IMR-90 (cell line): ENCODE measurements at regions not wholly inside any gene's neighbourhood (a gene's known extent, or its start where the extent isn't known, plus 50 kb on each side); places are given as distances from the start of the nearest gene placed in this dataset.

Experiments used
- ATAC-seq: fragments of 200-7000 bp; cut with Tn5 transposase; 2 replicates; pipeline ENCODE4 v1.9.1; 2020; ENCODE audit warnings: low read depth, mild to moderate bottlenecking, moderate library complexity
- BruUV-seq: library from RNA; stranded (reverse); fragments of 400-500 nt; replicated peaks from 2 replicates; lab custom pipeline; 2021; lab: Mats Ljungman, UMichigan
- CTCF ChIA-PET: fragments of 300-600 bp; formaldehyde crosslinking; extraction: SDS; loops from one replicate; lab custom pipeline; 2021; ENCODE audit warnings: antibody characterized with exemption; lab: Yijun Ruan, JAX
- POLR2A ChIA-PET: fragments of 300-600 bp; sonication (Branson Sonifier 250); formaldehyde crosslinking; loops from one replicate; lab custom pipeline; 2022; ENCODE audit warnings: antibody characterized with exemption; ENCODE audit not compliant: unreplicated experiment; lab: Charles Lee
- DNase-seq: peaks from one replicate; pipeline ENCODE4 v3.0.0; 2013
- H2AFZ ChIP-seq: replicated peaks from 2 replicates; pipeline ENCODE3; 2013; ENCODE audit warnings: low read length, mild to moderate bottlenecking; ENCODE audit not compliant: poor library complexity
- H2AK5ac ChIP-seq: 2 replicates; pipeline ENCODE4 v1.6.1; 2013; ENCODE audit warnings: low read depth, low read length, inconsistent platforms
- H2AK9ac ChIP-seq: replicated peaks from 2 replicates; pipeline ENCODE3; 2013; ENCODE audit warnings: mild to moderate bottlenecking, low read depth, low read length, moderate library complexity; ENCODE audit not compliant: poor library complexity
- H2BK120ac ChIP-seq: 2 replicates; pipeline ENCODE4 v1.6.1; 2013; ENCODE audit warnings: low read depth, low read length, inconsistent platforms
- H2BK15ac ChIP-seq: 3 replicates; pipeline ENCODE4 v1.6.1; 2013; ENCODE audit warnings: low read depth, low read length, inconsistent platforms
- H2BK20ac ChIP-seq: 2 replicates; pipeline ENCODE4 v1.6.1; 2013; ENCODE audit warnings: low read depth, mild to moderate bottlenecking, inconsistent platforms, low read length, moderate library complexity
- H2BK5ac ChIP-seq: 2 replicates; pipeline ENCODE4 v1.6.1; 2013; ENCODE audit warnings: mild to moderate bottlenecking, low read depth, low read length, inconsistent platforms; ENCODE audit not compliant: poor library complexity, severe bottlenecking
- H3K14ac ChIP-seq: replicated peaks from 2 replicates; pipeline ENCODE4 v1.6.1; 2013; ENCODE audit warnings: low read depth, low read length, inconsistent platforms
- H3K18ac ChIP-seq: 2 replicates; pipeline ENCODE4 v1.6.1; 2013; ENCODE audit warnings: low read depth, low read length, control low read depth
- H3K23ac ChIP-seq: 2 replicates; pipeline ENCODE4 v1.6.1; 2013; ENCODE audit warnings: low read depth, low read length, inconsistent platforms
- H3K27ac ChIP-seq: 2 replicates; pipeline ENCODE4 v1.5.1; 2013; ENCODE audit warnings: mild to moderate bottlenecking, control low read depth, low read length; ENCODE audit not compliant: insufficient read depth
- H3K27me3 ChIP-seq: 2 replicates; pipeline ENCODE4 v1.6.1; 2013; ENCODE audit warnings: low read length; ENCODE audit not compliant: control insufficient read depth, insufficient read depth
- H3K36me3 ChIP-seq: 2 replicates; pipeline ENCODE4 v1.6.1; 2013; ENCODE audit warnings: low read length, mixed read lengths; ENCODE audit not compliant: control insufficient read depth, insufficient read depth
- H3K4ac ChIP-seq: 2 replicates; pipeline ENCODE4 v1.6.1; 2013; ENCODE audit warnings: low read depth, low read length, inconsistent platforms
- H3K4me1 ChIP-seq: 2 replicates; pipeline ENCODE4 v1.6.1; 2013; ENCODE audit warnings: low read length, mixed read lengths; ENCODE audit not compliant: control insufficient read depth, insufficient read depth
- H3K4me2 ChIP-seq: 2 replicates; pipeline ENCODE4 v1.6.1; 2013; ENCODE audit warnings: low read depth, mild to moderate bottlenecking, control low read depth, low read length, moderate library complexity
- H3K4me3 ChIP-seq: 2 replicates; pipeline ENCODE4 v1.5.1; 2013; ENCODE audit warnings: low read depth, mild to moderate bottlenecking, control low read depth, low read length, moderate library complexity; ENCODE audit not compliant: insufficient read depth
- H3K56ac ChIP-seq: 2 replicates; pipeline ENCODE4 v1.6.1; 2013; ENCODE audit warnings: low read length, inconsistent platforms; ENCODE audit not compliant: insufficient read depth; ENCODE audit errors: extremely low read depth
- H3K79me1 ChIP-seq, 2 experiments: 2 replicates each; pipeline ENCODE4 v1.6.1; 2013; ENCODE audit warnings: low read length in 2 of 2, inconsistent platforms in 1 of 2, low read depth in 1 of 2
- H3K9ac ChIP-seq: 2 replicates; pipeline ENCODE4 v1.6.1; 2013; ENCODE audit warnings: low read depth, low read length, control low read depth
- H3K9me1 ChIP-seq: 2 replicates; pipeline ENCODE4 v1.6.1; 2013; ENCODE audit warnings: low read length, inconsistent platforms; ENCODE audit not compliant: insufficient read depth
- H3K9me3 ChIP-seq: 2 replicates; pipeline ENCODE4 v1.6.1; 2013; ENCODE audit warnings: low read length; ENCODE audit not compliant: control insufficient read depth, insufficient read depth
- H4K20me1 ChIP-seq: 2 replicates; pipeline ENCODE4 v1.6.1; 2013; ENCODE audit warnings: low read length, inconsistent platforms; ENCODE audit not compliant: insufficient read depth
- H4K5ac ChIP-seq: 2 replicates; pipeline ENCODE4 v1.6.1; 2013; ENCODE audit warnings: mild to moderate bottlenecking, low read depth, low read length, control low read depth
- H4K8ac ChIP-seq, 2 experiments: 2 replicates each; pipeline ENCODE4 v1.6.1; 2013; ENCODE audit warnings: low read depth in 2 of 2, low read length in 2 of 2, control low read depth in 1 of 2, inconsistent platforms in 1 of 2
- H4K91ac ChIP-seq: 2 replicates; pipeline ENCODE4 v1.6.1; 2013; ENCODE audit warnings: low read depth, low read length, inconsistent platforms; ENCODE audit not compliant: insufficient read depth
- BHLHE40 ChIP-seq: fragments of 150-350 bp; IDR thresholded peaks from 2 replicates; pipeline ENCODE4 v1.6.1; 2016; ENCODE audit warnings: mild to moderate bottlenecking, low read depth, low read length
- CHD1 ChIP-seq: IDR thresholded peaks from 2 replicates; pipeline ENCODE4 v1.6.1; 2012; ENCODE audit warnings: low read depth, low read length, improper control_type of control experiment
- CTCF ChIP-seq: conservative IDR thresholded peaks from 2 replicates; pipeline ENCODE4 v1.5.1; 2012; ENCODE audit warnings: mild to moderate bottlenecking, low read depth, low read length, improper control_type of control experiment
- ELK1 ChIP-seq: fragments of 150-350 bp; IDR thresholded peaks from 2 replicates; pipeline ENCODE4 v1.6.1; 2016; ENCODE audit warnings: low read depth, mild to moderate bottlenecking, low read length, moderate library complexity, borderline replicate concordance
- FOS ChIP-seq: fragments of 150-350 bp; IDR thresholded peaks from 2 replicates; pipeline ENCODE4 v1.6.1; 2016; ENCODE audit warnings: low read depth, low read length
- MAFK ChIP-seq: IDR thresholded peaks from 2 replicates; pipeline ENCODE4 v1.6.1; 2012; ENCODE audit warnings: low read depth, low read length, improper control_type of control experiment
- MXI1 ChIP-seq: IDR thresholded peaks from 2 replicates; pipeline ENCODE4 v1.6.1; 2012; ENCODE audit warnings: low read depth, mild to moderate bottlenecking, low read length, moderate library complexity, borderline replicate concordance
- POLR2A ChIP-seq: IDR thresholded peaks from 2 replicates; pipeline ENCODE4 v1.6.1; 2012; ENCODE audit warnings: mild to moderate bottlenecking, low read depth, low read length
- RAD21 ChIP-seq: IDR thresholded peaks from 2 replicates; pipeline ENCODE4 v1.6.1; 2012; ENCODE audit warnings: low read length, improper control_type of control experiment
- RCOR1 ChIP-seq: IDR thresholded peaks from 2 replicates; pipeline ENCODE4 v1.6.1; 2012; ENCODE audit warnings: mild to moderate bottlenecking, low read length, improper control_type of control experiment; ENCODE audit not compliant: insufficient replicate concordance
- SMC3 ChIP-seq: fragments of 150-350 bp; IDR thresholded peaks from 2 replicates; pipeline ENCODE4 v1.6.1; 2016; ENCODE audit warnings: low read depth, mild to moderate bottlenecking, antibody characterized with exemption, low read length, moderate library complexity
- WGBS, 2 experiments: methylation state at CpG; one replicate each; pipeline versions ENCODE4 v1.1.5 to v1.1.7; 2013; ENCODE audit warnings: missing lambda C conversion rate in 2 of 2; ENCODE audit not compliant: insufficient read length in 1 of 2; ENCODE audit errors: extremely low coverage in 2 of 2; 5-methylcytosine and 5-hydroxymethylcytosine counted together
- dilution Hi-C: fragments of 300-500 bp; cut with HindIII; formaldehyde crosslinking; loops from one replicate; pipeline ENCODE4 v1.14.3; 2018; ENCODE audit warnings: low sequenced_read_pairs; ENCODE audit not compliant: unreplicated experiment
- in situ Hi-C: fragments of 300-500 bp; cut with MboI; formaldehyde crosslinking; loops from 3 replicates; pipeline ENCODE4 v1.14.3; 2019; ENCODE audit warnings: low sequenced_read_pairs, inconsistent platforms, mixed read lengths
- intact Hi-C: fragments of 100-400 bp; cut with micrococcal nuclease; formaldehyde crosslinking; loops from 2 replicates; pipeline ENCODE4 v1.10.0; 2022

- no peak for TF ChIP-seq CTCF
Observed at GRCh38 chr1:199877526-199878384, 149.8 kb upstream of the NR5A2 start (continued).

- Histone ChIP-seq H3K4me2 (no peak overlapping the region), H3K4me3 (no peak overlapping the region), H2BK20ac (no peak overlapping the region), H2AK9ac (no peak overlapping the region), H4K20me1 (no peaks in the 10 kb centered on the region), H2BK5ac (no peak overlapping the region), H3K23ac (no peak overlapping the region), H2AK5ac (no peak overlapping the region), H3K79me1 (no peaks in the 10 kb centered on the region), H3K27me3 (no peaks in the 10 kb centered on the region), H3K4ac (no peak overlapping the region), H3K18ac (no peak overlapping the region), H3K9me3 (no peaks in the 10 kb centered on the region), H2BK120ac (no peak overlapping the region), H2AFZ (no peak overlapping the region), H3K36me3 (no peaks in the 10 kb centered on the region), H3K14ac (no peak overlapping the region), H4K8ac (no peak overlapping the region), H3K9ac (no peak overlapping the region), H4K5ac (no peak overlapping the region), H3K4me1 (no peaks in the 10 kb centered on the region), H4K91ac (no peak overlapping the region), H3K9me1 (no peaks in the 10 kb centered on the region), H2BK15ac (no peak overlapping the region), H3K56ac (no peak overlapping the region), H3K27ac (no peak overlapping the region)
- POLR2A ChIA-PET = no interaction called here
- dilution Hi-C loops (no loop called here), intact Hi-C loops (no loop called here), in situ Hi-C loops (no loop called here)
- ATAC-seq = no peak
- CTCF ChIA-PET = interaction anchor here (0.9 kb wide), 1 partner anchor 17 kb away, joined by 3 read pairs; no protein-coding TSS in a partner anchor
- DNase-seq = no peak
- WGBS, 2 experiments = no CpG with 5 or more reads among the region's 4 CpGs
- no TSS peak for BruUV-seq
- no peak for TF ChIP-seq CHD1
- no peak for TF ChIP-seq FOS
- TF ChIP-seq SMC3 = no peak
- no peak for TF ChIP-seq BHLHE40
- TF ChIP-seq POLR2A = no peak
- TF ChIP-seq MAFK = no peak
- TF ChIP-seq ELK1 = no peak
- TF ChIP-seq RAD21 = no peak
- no peak for TF ChIP-seq CTCF
- no peak for TF ChIP-seq MXI1
- TF ChIP-seq RCOR1 = no peak
Observed at GRCh38 chr1:199878823-199879222, 148.7 kb upstream of the NR5A2 start.
